ENCODE measurements at regions not wholly inside any gene's neighbourhood (a gene's known extent, or its start where the extent isn't known, plus 50 kb on each side); places are given as distances from the start of the nearest gene placed in this dataset.

GRCh38 chr11:116500947-116501602 lies 271.7 kb downstream of the BUD13 start:
- no peak for TF ChIP-seq CTCF (IDR thresholded peaks at IDR 0.05; ENCODE audit: low read depth, low read length, missing input control)
- no peak for TF ChIP-seq REST (IDR thresholded peaks at IDR 0.05)
- TF ChIP-seq ZBTB33 (IDR thresholded peaks at IDR 0.05): no peak
- TF ChIP-seq RXRA (IDR thresholded peaks at IDR 0.05): no peak
- TF ChIP-seq GABPA (IDR thresholded peaks at IDR 0.05 in 1 of 2, conservative IDR thresholded peaks at IDR 0.05 in 1 of 2): no peak
- no peak for TF ChIP-seq MAX (IDR thresholded peaks at IDR 0.05)
- TF ChIP-seq FOXA1 (IDR thresholded peaks at IDR 0.05): no peak
- no peak for TF ChIP-seq JUND (IDR thresholded peaks at IDR 0.05)
- no peak for TF ChIP-seq YY1 (IDR thresholded peaks at IDR 0.05)
- no peak for TF ChIP-seq FOXA2 (IDR thresholded peaks at IDR 0.05)
